Hematopoietic multipotent progenitor cell treated with erythropoietin and hydrocortisone succinate and interleukin-3 and kit ligand, for 17 days (in vitro differentiated cells): ENCODE measurements at regions not wholly inside any gene's neighbourhood (a gene's known extent, or its start where the extent isn't known, plus 50 kb on each side); places are given as distances from the start of the nearest gene placed in this dataset.

Experiments used
- DNase-seq: peaks from one replicate; pipeline ENCODE4 v3.0.0-alpha.2; 2015; ENCODE audit warnings: low spot score

DNA sequence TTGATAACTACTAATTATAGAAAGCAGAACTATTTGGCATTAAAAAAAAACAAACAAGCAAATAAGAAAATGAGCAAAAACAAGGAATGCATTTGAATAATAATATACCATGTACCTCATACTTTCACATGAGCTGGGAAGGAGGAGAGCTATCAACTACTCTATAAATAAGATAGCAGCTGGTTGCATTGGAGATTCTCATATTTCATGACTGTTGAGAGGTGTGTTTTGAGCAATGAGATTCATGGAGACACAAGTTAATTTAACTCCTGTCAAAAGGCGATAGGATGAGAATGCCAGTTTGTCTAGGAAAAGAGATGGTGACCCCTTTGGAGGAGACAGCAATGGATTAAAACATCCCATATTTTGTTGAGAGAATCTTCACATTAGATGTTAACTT is 348.8 kb upstream of the SPTLC3 start:
- no peak for DNase-seq

DNA sequence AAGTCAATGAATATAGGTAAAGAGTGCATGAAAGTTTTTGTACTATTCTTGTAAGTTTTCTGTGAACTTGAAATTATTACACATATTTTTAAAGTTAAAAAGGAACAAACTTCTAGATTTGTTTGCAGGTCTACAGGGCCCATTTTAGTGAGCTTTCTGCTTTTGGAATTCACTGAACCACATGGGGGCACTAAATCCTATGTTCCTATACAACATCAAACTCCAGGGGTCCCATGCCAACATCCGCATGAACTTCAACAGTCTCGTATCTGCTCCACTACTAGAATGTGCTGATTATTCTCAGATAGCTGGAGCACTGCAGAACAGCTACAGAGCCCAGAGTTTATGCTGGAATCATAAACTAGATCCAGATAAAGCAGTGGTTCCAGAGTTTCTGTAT is 347.9 kb upstream of the SPTLC3 start:
- no peak for DNase-seq

DNA sequence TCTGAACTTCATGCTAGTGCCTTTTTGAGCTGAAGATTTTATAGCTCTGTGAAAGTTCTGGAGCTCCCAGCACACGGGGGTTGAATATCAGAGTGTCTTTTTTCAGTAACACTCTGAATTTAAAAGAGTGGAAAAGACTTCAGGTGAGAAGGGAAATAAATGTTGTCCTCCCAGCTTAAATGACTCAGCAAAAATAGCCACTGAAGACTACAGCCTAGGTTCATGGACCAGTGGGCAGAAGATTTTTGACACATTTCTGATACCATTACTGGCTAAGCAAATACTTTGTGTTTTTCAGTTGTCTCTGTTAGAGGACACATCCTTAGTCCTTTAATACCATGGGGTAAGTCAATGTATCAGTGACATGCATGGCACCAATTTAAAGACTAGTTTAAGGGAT is 338.5 kb upstream of the SPTLC3 start:
- no peak for DNase-seq

DNA sequence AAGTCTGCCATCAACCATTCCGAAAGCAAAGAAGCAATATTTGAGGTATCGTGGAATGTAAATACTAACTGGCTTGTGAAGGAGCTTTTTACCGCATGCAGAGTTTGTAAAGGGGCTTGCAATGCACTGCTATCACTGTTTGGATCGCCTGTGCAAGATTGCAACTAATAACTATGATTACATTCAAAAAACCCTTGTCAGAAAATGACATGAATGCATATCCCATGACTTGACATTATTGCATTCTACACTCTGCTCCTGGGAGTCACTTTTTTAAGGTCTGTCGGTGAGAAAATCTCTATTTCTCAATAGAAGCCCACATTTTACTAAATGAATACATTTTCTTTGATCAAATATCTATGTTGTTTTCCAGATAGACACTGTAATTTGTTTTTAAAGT is 335.4 kb upstream of the SPTLC3 start:
- no peak for DNase-seq

DNA sequence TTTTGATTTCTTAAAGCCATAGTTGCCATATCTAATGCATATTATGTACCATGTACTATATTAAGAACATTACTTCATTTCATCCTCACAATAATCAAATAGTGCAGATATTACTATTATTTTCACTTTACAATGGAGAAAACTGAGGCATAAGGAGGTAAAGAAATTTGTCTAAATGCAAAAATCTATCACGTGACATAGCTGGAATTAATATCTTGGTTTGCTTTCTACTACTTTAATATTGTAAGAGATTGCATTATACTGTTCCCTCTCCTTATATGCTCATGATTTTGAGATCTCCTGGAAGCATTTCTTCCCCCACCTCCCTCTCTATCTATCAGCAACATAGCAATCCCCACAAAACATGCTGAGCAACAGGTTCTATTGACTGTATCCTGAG is 330.8 kb upstream of the SPTLC3 start:
- no peak for DNase-seq

DNA sequence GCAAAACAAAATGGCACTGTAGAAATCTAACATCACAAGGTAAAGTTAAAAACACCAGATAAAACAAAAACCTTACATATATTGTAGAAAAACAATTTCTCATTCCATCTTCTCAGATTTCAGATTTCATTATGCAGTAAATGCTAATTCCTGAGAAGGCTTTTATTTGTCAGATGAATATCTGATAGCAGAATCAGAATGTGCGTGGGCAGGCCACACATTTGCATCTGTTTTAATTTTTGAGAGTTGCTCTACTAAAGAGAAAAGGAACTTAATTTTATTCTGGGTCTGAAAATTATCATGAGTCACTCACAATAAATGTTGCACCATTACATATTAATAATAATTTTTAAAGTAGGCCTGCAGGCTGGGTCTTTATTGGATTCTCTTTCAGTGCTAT is 329.3 kb upstream of the SPTLC3 start:
- no peak for DNase-seq

DNA sequence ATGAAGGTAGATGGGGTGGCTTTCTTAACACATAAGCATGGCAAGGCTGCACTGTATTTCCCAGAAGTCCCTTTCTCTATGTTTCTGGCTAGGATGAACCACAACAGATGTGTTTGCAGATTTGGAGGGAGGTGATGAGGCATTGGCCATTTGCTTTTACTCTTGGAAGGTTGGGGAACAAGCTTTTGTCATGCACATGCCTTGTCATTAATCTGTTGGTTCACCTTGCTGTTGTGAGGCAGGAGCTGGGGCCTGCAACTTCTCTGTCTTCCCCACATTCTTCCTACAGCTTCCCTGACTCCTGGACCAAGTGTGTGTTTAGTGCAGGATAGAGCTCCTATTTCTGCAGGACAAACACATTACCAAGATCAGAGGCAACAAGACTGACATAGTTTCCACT is 326.2 kb upstream of the SPTLC3 start:
- DNase-seq: no peak

DNA sequence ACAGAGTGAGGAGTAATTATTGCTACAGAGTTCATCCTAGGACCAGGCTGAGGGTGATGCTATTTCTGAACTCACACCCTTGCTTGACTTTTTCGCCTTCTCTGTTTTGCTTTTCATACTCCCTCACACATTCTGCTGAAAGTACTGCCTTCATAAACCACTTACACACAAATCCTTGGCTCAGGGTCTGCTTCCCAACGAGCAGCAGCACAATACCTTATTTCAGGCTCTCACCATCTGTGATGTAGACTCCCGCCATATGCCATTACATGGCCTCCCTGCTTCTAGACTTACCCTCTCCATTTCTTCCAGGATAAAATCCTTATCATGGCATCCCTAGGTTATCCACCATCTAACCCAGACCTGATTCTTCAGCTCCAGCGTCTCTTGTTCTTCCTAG is 321.3 kb upstream of the SPTLC3 start:
- no peak for DNase-seq

DNA sequence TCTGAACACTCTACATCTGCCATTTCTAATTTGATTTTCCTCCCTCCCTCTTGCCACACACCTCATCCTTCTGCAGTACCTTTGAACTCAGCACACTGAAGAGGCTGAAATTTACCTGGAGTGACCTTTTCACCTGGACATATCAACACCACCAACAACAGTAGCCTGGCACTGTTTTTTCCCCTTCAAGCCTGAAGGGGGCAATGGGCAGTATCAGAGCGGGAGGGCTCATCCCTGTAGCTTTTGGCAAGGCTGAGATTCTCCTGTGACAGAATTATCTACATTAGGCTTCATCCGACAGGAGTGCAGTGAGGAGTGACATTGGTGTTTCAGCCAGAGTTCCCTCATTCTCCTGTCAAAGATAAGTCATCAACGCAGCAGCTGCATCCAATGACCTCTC is 312.8 kb upstream of the SPTLC3 start:
- DNase-seq: no peak

DNA sequence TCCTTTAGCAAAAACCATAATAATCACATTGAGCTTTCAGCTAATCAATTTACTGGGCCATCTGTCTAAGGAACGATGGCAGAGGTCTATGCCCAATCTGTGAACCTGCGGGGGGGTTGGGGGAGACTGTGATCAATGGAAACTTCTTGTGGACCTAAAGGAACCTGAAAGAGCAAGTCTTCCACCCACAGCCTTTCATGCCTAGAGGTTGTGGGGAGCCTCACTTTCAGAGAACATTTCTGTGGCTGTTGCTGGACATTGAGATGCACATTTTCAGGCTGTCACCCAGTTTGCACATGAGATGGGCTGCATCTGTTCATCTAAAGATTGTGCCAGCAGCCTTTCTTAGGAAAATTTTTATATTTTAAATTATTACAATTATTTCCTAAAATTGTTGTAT is 310.0 kb upstream of the SPTLC3 start:
- no peak for DNase-seq

DNA sequence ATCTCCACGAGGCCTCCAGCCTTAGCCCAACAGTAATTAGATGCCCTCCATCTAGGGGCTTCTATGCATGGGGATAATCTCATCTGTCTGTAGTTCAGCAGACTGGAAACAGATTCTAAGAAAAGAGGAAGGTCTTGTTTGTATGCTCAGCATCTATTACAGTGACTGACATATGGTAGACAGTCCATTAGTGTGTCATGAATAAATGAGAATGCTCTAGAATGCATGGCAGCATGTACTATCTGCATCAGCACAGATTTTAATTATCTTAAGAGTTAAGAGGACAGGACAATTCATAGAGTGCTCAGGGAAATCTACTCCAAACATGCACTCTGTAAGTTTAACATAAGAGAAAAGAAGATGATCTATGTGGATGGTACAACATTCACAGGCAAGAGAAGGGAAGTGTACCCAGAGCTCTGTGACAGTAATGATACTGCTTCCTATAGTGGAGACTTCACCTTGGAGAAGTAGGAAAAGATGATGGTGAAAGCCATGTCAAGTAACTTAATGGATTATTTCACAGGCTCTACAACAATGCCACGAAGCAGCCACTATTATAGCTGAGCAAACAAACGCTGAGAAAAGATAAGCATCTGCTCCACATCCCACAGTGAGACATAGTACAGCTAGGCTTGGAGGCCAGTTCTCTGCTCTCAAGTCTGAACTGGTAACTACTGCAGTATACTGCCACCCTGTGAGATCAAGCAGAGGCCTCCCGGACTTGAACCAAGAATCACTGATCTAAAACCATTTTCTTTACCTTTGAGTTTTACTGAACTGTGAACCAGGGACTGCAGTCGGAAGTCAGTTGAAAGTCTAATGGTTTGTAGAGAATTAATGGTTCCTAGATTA is 309.2 kb upstream of the SPTLC3 start:
- no peak for DNase-seq

DNA sequence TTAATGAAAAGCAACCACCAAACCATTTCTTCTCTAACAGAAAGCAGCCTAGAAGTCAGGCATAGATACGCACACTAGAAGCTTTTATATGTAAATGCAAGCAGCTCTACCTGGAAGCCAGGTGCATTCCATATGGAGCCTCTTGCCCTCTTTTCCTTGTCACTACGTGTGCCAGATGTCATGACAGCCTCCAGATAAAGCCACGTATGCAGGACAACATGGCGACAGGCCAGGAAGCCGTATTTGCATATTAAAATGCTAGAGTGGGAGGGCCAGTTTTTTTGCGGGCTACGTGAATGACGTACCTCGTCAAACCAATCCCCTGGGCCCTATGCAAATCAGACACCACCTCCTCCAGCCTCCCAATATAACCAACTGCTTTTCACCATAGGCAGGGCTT is 308.1 kb upstream of the SPTLC3 start:
- DNase-seq: no peak

DNA sequence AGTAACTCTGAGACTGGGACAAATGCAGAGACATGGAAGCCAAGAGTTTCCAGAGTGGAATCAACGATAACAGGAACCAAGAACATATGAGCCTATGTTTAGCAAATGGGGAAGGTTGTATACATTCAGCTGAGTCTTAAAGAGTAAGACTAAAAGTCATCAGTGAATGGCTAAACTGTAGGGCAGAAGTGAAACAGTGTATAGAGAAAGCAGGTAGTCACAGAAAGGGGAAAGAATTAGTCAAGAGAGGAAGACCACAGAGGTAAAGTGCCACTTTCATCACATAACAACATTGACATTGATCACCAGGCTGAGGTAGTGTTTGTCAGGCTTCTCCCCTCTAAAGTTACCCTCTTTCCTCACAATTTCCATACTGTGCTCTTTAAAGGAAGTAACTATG is 306.5 kb upstream of the SPTLC3 start:
- DNase-seq: no peak

DNA sequence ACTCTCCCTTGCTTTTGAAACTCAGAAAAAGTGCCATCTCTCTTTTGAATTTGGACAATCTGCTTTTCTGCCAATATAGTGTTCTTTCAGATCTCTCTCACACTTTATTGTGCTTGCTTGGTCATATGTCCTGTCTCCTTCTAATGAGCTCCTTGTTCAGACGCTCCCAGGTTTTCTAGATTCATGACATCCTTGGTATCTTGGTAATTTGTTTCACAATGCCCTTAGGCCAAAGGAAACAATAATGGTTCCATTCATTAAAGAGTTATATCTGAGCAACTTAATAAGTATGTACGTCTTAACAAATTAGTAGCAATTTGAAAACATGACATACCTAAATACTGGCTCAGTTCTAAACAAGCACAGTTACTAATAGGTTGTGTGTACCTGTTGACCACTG is 293.4 kb upstream of the SPTLC3 start:
- no peak for DNase-seq

DNA sequence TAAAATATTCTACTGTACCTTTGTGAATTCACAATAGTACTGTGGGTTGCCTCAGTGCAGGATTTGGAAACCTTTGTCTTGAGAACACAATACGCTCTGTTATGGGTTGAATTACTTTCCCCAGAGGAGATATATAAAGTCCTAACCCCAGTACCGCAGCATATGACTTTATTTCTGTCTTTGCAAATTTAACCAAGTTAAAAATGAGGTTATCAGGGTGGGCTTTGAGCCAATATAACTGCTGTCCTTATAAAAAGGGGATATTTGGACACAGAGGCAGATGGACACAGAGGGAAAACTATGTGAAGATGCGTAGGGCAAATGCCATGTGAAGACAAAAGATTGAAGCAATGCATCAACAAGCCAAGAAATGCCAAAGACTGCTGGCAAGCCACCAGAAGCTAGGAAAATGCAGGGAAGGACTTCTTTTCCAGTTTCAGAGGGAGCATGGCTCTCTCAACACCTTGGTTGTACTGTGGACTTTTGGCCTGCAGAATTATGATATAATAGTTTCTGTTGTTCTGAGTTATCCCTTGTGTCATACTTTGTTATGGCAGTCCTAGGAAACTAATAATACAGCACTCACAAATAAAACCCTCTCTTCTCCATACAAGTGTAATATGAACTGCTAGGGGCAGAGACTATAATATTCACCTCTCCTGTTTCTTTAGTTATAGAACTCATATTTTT is 292.6 kb upstream of the SPTLC3 start:
- no peak for DNase-seq

DNA sequence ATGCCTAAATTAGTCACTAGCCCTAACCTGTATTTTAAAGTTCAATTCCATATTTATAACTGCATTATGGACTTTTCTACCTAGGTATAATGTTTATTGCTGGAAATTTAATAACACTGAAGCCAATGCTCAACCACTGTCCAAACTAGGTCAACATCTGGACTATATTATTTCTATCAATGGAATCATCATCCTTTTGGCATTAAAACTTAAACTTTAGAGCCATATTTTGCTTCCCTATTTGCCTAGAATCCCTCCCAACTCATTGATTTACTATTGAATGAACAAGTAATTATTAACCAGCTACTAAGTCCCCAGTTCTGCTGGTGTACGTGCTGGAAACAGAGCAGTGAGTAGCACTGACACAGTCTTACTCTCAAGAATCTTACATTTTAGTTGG is 291.7 kb upstream of the SPTLC3 start:
- no peak for DNase-seq

DNA sequence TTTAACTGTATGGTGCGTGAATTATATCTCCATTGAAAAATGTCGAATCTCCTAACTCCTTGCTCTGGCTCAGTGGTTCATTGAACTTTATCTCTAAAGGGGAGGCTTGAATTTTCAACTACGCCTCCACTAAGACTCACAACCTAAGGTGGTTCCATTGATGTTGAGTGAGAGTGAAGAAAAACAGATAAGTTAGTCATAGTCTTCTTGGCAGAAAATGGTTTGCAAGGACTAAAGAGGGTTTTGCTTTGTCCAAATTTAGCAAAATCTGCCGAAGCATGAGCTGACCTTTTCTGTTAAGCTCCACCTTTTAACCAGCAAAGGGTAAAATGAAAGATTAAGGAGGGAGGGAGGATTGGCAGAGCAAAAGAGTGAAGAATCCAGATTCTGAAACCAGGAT is 290.2 kb upstream of the SPTLC3 start:
- DNase-seq: no peak

DNA sequence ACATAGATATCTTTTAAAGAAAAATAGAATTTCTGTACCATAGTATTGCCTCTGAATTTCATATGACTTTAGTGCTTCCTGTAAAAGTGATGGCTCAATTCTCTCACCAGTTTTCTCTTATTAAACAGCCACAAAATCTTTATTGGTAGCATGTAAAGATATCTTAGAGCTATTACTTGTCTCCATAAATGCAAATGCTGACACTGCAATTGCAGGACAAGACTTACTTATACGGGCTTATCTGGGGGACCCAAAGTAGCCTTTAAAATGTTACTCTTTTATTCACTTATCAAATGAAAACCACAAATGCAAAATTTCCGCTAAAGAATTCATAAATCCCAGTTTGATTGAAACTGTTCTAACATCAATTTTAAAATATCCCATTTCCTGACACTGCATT is 287.1 kb upstream of the SPTLC3 start:
- no peak for DNase-seq

DNA sequence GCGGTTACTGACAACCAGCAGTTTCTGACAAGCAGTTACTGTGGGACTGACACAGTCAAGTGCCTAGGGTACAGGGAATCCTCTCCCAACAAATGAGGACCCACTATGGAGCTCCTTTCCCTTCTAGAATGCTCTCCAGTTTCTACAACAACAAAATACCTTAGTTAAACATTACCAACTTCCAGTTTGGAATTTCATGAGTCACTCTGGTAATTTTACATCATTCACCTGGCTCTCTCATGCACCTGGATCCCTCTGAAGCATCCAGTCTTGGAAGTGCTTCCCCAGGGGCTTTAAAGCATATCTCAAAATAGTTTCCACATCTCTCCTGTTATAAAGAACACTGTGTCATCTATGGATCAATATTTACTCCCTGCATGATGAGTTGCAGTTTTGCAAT is 286.7 kb upstream of the SPTLC3 start:
- DNase-seq: no peak

DNA sequence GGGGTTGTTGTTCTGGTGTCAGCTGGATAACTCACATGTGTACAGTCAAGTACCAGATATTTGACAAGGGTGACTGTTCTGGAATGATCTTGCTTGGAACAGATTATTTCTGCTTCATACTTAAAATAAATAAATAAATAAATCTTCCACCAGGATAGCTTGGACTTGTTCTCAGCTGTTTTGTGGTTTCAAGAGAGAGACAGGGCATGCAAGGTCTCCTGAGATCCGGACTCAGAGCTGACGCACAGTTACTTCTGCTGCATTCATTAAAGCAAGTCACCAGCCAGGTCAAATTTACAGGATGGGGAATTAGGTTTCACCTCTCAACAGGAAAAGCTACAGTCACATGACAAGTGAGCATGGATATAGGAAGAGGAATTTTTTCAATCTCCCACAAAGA is 285.0 kb upstream of the SPTLC3 start:
- no peak for DNase-seq

DNA sequence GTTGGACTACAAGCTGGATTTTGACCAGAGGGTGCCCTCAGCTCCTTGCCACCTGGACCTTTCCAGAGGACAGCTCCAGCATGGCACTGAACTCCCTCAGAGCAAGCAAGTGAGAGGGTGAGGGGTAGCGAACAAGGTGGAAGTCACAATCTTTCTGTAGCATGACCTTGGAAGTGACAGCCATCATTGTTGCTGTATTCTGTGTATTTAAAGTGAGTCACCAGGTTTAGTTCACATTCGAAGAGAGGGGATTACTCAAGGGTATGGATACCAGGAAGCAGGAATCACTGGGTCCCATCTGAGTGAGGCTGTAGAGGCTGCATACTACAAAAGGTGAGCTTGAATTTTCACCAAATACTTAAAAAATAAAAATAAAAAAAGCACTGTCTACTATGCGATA is 280.0 kb upstream of the SPTLC3 start:
- no peak for DNase-seq

DNA sequence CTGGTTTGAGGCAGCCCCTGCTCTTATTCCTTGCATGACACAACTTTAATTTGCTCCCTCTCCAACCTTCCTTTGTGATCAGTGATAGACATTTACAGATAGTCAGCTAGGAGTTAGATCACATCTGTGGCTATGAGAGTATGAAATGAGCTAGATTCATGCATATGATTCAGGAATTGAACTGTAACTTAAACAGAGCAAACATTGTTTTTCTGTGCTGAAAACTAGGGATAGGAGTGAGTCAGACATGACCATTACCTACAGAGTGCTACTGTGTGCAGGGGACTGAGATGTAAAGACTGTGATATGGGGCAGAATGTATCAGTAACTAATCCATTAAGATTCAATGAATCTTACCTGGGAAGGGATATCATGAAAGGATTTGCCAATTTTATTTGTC is 279.4 kb upstream of the SPTLC3 start:
- no peak for DNase-seq

DNA sequence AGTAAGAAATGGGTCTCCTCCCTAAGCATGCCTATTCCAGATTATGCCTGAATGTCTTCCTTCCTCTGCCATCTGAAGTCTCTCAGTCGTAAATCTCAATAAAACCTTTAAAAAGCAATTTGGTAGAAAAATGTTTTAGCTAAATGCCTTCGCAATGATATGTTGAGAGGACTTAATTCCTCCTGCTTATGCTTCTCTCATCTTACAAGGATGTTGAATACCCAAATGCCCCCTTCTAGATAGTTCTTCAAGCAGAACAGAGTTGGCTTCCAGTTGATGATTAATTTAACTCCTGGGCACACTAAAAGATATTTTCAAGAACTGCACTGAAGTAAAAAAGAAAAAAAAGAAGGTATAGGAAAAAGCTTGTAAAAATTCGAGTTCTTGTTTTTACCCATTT is 275.0 kb upstream of the SPTLC3 start:
- DNase-seq: no peak

DNA sequence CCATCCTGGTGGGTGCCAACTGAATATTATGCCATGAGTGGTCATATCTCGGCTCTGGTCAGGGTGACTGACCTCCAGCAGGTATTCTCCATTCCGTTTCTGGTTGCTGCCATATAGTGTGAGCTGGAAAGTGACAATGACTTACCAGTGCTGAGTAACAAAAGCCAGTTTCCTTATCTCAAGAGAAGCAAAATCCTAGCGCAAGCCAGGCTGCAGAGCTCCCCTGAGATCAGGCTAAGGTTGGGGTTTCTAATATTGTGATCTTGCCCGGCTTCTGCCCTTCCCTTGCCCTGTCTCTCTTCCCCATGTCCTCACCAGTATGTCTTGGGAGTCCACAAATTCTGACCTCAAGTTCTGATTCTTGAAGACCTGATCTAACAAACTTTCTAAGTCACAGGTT is 271.3 kb upstream of the SPTLC3 start:
- no peak for DNase-seq
